ENCODE measurements at regions not wholly inside any gene's neighbourhood (a gene's known extent, or its start where the extent isn't known, plus 50 kb on each side); places are given as distances from the start of the nearest gene placed in this dataset.
"Not testable (repeated sequence)": the region's sequence is repeated elsewhere in the genome, so short reads cannot be mapped to it uniquely, and the experiment has no call there.

DNA sequence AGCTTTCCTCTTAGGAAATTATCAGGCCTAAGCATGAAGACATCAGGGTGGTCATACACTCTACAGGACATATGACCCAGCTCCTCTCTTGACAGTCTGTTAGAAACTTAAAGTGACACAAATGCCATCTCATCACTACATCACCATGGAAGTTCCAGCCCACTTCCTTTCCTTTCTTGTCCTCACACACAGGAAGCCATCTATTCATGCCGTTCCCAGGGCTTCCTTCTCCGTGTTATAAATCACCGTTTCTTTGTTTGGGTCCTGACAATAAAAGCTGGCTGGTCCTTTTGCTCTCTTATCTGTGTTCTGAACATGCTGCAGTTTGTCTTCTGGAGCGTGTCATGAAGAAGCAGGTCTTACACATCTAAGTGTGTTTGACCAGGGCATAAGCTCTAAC, 692.1 kb upstream of the CELF4 start:
- no peak for DNase-seq

DNA sequence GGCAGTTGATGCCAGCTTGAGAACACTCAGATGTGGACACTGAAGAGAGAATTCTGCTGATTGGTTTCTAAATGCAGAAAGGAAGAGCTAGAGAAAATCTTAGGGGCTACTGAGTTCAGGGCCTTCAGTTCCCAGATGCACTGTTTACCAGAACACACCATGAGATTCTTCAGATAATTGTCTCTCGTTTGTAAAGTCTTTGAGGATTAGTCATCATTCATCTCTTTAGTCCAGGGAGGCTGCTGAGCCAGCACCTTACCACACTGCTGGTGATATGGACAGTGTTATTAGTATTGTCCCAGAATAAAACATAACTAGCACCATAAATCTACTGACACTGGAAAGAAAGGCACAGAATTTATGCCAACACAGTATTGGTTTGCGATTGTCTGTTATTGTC, 690.8 kb upstream of the CELF4 start:
- DNase-seq = no peak

- DNase-seq = no peak
These were observed 685.4 kb upstream of the CELF4 start for GRCh38 chr18:38250971-38251370.

DNA sequence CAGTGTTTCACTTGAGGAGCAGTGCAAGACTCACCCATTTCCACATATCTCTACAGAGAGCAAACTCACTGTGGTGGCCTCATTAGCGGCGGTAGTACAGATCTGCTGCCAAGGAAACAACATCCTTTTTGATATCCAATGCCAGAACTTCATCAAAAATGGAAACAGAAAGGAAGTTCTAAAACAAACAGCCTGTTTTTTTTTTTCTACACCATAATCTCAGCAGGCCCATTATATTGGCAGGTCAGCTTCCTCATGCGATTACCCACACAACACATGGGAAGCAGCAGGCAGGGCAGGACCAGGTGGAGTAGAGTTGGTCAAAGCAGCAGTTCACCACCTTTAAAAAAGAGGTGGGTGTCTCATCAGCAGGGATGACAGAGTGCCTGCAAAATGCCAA, 678.9 kb upstream of the CELF4 start:
- DNase-seq = no peak

DNA sequence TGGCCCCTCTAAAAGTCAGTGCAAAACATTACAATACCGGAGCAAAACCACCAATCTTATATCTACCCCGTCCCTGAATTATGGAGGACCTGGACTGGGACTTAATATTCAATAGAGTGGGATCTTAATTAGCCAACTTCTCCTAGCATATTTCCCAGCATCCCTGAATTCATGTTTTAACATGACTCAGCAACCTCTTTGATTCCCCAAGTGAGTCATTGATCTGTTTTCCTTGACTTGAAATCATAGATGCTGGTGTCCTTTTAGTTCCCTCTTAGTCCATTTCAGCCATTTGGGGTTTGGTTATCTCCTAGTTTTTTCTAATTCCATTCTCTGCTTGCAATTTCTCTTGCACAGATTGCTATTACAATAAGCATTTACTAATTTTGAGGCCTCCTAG, 677.7 kb upstream of the CELF4 start:
- DNase-seq = no peak

DNA sequence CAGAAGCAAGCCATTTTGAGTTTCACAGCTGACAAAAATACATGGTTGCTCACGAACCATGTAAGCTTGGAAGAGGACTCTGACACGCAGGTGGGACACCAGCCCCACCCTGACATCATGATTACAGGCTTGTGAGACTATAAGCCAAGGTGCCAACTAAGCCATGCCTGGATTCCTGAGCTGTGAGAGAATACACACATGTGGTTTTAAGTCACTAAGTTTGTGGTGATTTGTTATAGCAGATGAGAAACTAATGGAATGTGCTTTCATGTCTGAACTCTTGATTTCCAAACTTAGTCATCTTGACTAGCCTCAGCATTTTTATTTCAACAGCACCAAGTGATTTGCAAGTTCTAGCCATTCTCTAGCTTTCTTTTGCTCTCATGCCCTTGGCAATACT, 676.1 kb upstream of the CELF4 start:
- no peak for DNase-seq

GRCh38 chr18:38241216-38241615, 675.6 kb upstream of the CELF4 start:
- DNase-seq = no peak

GRCh38 chr18:38239606-38240005, 674.0 kb upstream of the CELF4 start:
- DNase-seq = no peak

GRCh38 chr18:38237796-38238195, 672.2 kb upstream of the CELF4 start:
- no peak for DNase-seq

DNA sequence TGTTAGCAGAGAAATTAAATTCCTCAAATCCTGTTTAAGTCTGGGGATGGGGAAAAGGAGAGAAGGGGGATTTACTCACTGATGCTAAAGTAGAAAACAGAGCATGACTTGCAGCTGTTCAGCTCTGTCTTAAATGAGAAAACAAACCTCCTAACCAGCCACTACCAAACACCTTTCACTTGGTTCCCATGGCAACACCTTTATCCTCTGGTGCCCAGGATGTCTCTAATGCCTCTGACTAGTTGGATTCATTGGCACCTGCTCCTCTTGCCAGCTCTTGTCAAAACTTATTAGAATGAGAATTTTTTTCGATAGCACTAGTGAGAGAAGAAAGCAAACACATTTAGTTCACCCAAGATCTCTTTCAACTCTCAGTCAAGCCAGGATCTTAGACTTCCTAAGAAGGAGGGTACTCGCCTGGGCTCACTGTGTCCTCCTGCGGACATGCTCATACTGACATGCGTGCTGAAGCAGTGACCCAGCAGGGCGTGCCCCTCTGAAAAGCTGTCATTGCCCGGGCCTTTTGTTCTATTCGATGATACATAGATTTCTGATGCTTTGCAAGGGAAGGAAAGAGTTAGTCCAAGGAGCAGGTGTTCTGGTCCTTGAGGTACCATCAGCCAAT, 656.0 kb upstream of the CELF4 start:
- DNase-seq = no peak

GRCh38 chr18:38198956-38199355, 633.4 kb upstream of the CELF4 start:
- DNase-seq = no peak

DNA sequence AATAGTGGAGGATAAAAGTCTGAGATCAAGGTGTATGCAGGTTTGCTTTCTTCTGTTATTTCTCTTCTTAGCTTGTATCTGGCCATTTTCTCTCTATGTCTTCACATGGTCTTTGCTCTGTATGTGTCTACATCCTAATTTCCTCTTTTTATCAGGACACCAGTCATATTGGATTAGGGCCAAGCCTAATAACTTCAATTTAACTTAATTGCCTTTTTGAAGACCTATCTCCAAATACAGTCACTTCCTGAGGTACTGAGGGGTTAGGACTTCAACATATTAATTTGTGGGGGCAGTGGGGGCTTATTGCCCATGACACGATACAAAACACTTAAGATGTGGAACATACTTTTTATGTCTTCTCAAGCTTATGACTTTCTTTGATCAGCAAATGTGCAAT, 632.9 kb upstream of the CELF4 start:
- DNase-seq = no peak

DNA sequence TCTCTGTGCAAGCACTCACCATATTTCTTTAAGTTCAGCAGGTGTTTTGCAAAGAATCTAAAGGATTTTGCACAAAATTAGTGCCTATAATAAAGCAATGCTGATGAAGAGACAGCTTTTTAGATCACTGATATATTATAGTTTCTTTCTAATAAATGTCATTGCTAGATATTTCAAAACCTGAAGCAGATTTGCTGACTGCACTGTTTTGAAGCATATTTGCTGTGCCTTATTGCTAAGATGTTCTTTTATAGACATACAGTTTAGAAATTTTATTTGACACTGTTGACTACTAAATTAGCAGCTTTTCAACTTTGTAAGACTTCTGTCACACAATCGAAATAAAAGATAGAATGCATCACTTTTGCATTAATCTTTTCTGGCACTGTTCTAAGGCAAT, 620.9 kb upstream of the CELF4 start:
- DNase-seq = no peak

DNA sequence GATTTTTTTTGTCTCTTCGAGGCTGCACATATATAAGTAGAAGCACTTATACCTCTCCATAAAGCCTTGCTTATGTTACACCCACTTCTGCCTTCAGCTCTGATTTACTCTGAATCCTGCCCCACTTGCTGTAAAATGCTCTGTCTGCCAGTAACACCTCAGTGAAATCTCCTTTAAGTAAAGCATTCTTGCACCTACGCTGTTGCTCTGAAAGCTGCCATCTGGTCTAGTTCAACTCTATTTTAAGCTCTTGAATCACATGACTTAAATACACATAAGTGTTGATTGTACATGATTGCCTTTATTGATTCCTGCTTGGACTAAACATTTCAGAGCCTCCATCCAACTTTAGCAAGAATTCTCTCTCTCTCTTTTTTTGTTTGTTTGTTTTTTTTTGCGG, 609.0 kb upstream of the CELF4 start:
- no peak for DNase-seq

DNA sequence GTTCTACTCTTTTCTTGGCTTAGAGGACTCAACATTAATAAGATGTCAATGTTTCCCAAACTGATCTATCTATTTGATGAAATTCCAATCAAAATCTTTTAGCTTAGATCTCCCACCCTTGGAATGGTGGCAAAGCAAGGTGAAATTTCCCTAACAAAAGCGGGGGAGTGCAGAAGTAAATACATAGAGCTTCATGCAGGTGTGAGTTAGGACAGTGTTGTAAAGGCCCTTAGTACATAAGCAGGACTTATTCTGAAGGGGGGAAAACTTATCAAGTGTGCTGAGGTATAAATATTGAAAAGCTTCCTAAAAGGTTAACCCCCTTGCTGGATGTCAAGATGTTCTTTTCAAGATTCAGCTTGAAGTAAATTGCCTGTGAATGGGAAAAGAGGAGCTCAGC, 608.6 kb upstream of the CELF4 start:
- no peak for DNase-seq

DNA sequence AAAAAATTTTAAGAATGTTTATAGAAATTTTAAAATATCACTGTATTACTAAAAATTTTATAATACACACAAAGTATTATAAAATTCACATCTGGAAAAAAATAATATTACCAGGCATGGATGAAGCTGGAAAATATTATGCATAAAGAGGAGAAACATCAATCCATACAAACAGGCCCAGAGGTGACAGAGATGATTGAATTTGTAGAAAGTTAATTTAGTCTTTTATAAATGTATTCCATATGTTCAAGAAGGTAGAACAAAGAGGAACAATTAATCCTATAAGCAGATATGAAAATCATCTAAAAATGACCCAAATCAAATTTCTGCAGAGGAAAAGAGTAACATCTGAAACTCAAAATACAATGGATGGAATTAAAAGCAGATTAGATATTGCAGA, 605.2 kb upstream of the CELF4 start:
- no peak for DNase-seq

- no peak for DNase-seq
These were observed 602.0 kb upstream of the CELF4 start for GRCh38 chr18:38167623-38168022.

DNA sequence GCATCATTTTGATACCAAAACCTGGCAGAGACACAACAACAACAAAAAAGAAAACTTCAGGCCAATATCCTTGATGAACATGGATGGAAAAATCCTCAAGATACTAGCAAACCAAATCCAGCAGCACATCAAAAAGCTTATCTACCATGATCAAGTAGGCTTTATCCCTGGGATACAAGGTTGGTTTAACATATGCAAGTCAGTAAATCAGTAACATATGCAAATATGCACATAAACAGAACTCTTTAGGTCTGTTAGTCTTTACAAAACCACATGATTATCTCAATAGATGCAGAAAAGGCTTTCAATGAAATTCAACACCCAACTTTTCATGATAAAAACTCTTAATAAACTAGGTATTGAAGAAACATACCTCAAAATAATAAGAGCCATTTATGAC, 587.5 kb upstream of the CELF4 start:
- not testable (repeated sequence) for DNase-seq

GRCh38 chr18:38116716-38117115, 551.1 kb upstream of the CELF4 start:
- no peak for DNase-seq

- no peak for DNase-seq
These were observed 549.6 kb upstream of the CELF4 start for GRCh38 chr18:38115201-38115600.

DNA sequence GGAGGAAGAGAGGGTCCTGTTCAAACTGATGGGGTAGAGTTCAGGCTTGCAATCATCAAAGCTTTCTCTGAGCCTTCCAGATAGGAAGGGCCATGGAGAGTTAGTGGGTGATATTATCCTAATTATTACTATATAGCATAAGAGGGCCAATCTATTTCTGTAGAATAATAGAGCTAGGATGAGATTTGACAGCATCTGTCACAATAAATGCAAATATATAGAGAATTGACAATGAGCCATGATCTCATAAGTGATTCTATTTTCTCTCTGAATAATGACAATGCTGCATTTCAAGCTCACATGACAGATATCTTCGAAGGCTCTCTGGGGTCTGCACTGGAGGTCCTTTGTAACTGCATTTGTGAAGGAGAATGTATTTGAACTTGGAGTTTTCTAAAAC, 521.9 kb upstream of the CELF4 start:
- DNase-seq = no peak

GRCh38 chr18:38081516-38081915, 515.9 kb upstream of the CELF4 start:
- DNase-seq = no peak

GRCh38 chr18:38077229-38077628, 511.6 kb upstream of the CELF4 start:
- DNase-seq = peak in 1 of 2 donors; percentile 2

- DNase-seq = no peak
These were observed 510.9 kb upstream of the CELF4 start for GRCh38 chr18:38076346-38077070.

DNA sequence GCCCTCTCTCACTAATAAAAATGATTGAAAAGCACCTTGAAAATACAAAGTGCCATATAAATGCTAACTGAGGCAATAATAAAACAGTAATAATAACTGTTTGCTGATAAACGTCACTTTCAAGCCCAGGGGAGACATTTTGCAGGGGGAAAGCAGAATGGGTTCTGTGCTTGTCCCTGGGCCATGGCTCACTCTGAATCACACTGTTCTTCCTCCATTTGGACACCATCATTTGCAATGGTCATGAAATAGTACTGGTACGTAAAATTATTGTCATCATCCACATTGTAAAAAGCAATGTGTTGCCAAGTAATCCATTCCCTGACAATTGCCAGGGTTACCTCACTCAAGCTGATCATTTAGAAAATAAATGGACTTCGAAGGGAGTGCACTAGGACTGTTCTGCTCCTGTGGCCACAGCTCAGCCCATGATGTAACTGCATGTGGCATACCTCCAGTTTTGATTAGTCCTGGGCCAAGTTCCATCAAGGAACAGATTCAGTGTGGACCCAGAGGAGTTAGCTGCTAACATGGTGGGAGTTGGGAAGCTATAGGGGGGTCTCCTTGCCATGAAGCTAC, 508.8 kb upstream of the CELF4 start:
- no peak for DNase-seq

Measured in hippocampal formation (tissue), 2 donors.